H9 (cell line): ENCODE measurements at regions not wholly inside any gene's neighbourhood (a gene's known extent, or its start where the extent isn't known, plus 50 kb on each side); places are given as distances from the start of the nearest gene placed in this dataset.

Source experiments
- DNase-seq: peaks from one replicate; pipeline ENCODE4 v3.0.0-alpha.2; 2017
- H2AFZ ChIP-seq: one replicate; pipeline ENCODE4 v1.6.1; 2013; ENCODE audit warnings: mild to moderate bottlenecking, low read length, control low read depth, moderate library complexity
- H2AK5ac ChIP-seq: 2 replicates; pipeline ENCODE4 v1.6.1; 2013; ENCODE audit warnings: low read length, control low read depth, mixed read lengths; ENCODE audit not compliant: insufficient read length
- H2BK120ac ChIP-seq: one replicate; pipeline ENCODE4 v1.6.1; 2013; ENCODE audit warnings: low read depth, mild to moderate bottlenecking, low read length, control low read depth, inconsistent platforms; ENCODE audit not compliant: poor library complexity, severe bottlenecking
- H2BK12ac ChIP-seq: 2 replicates; pipeline ENCODE4 v1.6.1; 2013; ENCODE audit warnings: low read length, control low read depth, mixed read lengths, low read depth; ENCODE audit not compliant: insufficient read length
- H2BK15ac ChIP-seq: 2 replicates; pipeline ENCODE4 v1.6.1; 2013; ENCODE audit warnings: low read depth, low read length, control low read depth
- H2BK20ac ChIP-seq: one replicate; pipeline ENCODE4 v1.6.1; 2013; ENCODE audit warnings: low read depth, mild to moderate bottlenecking, low read length, control low read depth, inconsistent platforms; ENCODE audit not compliant: poor library complexity, severe bottlenecking
- H2BK5ac ChIP-seq: 2 replicates; pipeline ENCODE4 v1.6.1; 2013; ENCODE audit warnings: low read length, control low read depth, mixed read lengths; ENCODE audit not compliant: insufficient read length
- H3K14ac ChIP-seq: 2 replicates; pipeline ENCODE4 v1.6.1; 2013; ENCODE audit warnings: low read length, control low read depth; ENCODE audit not compliant: insufficient read depth
- H3K18ac ChIP-seq: 2 replicates; pipeline ENCODE4 v1.6.1; 2013; ENCODE audit warnings: low read depth, mild to moderate bottlenecking, mixed read lengths, low read length, control low read depth; ENCODE audit not compliant: insufficient read length
- H3K23ac ChIP-seq: 2 replicates; pipeline ENCODE4 v1.6.1; 2013; ENCODE audit warnings: low read length, control low read depth, mixed read lengths, low read depth; ENCODE audit not compliant: insufficient read length
- H3K23me2 ChIP-seq: 2 replicates; pipeline ENCODE4 v1.6.1; 2013; ENCODE audit warnings: low read depth, mild to moderate bottlenecking, mixed read lengths, low read length, control low read depth; ENCODE audit not compliant: insufficient read length, poor library complexity, severe bottlenecking
- H3K27ac ChIP-seq: 2 replicates; pipeline ENCODE4 v1.5.1; 2013; ENCODE audit warnings: low read length, control low read depth, mixed read lengths, low read depth; ENCODE audit not compliant: insufficient read length
- H3K27me3 ChIP-seq: 2 replicates; pipeline ENCODE4 v1.6.1; 2013; ENCODE audit warnings: low read length, control low read depth, inconsistent platforms; ENCODE audit not compliant: insufficient read depth
- H3K4ac ChIP-seq: 2 replicates; pipeline ENCODE4 v1.6.1; 2013; ENCODE audit warnings: low read depth, mild to moderate bottlenecking, control low read depth, inconsistent platforms, low read length, moderate library complexity
- H3K4me1 ChIP-seq: 2 replicates; pipeline ENCODE4 v1.6.1; 2013; ENCODE audit warnings: low read length, control low read depth, inconsistent platforms; ENCODE audit not compliant: insufficient read depth
- H3K4me2 ChIP-seq: 2 replicates; pipeline ENCODE4 v1.6.1; 2013; ENCODE audit warnings: low read length, control low read depth, mixed read lengths; ENCODE audit not compliant: insufficient read length, insufficient read depth
- H3K56ac ChIP-seq: 2 replicates; pipeline ENCODE4 v1.6.1; 2013; ENCODE audit warnings: low read depth, mild to moderate bottlenecking, mixed read lengths, low read length, control low read depth; ENCODE audit not compliant: insufficient read length
- H3K79me1 ChIP-seq: 2 replicates; pipeline ENCODE4 v1.6.1; 2013; ENCODE audit warnings: low read depth, mild to moderate bottlenecking, moderate library complexity, low read length, control low read depth, inconsistent platforms; ENCODE audit not compliant: insufficient read depth, poor library complexity, severe bottlenecking
- H3K79me2 ChIP-seq: 2 replicates; pipeline ENCODE4 v1.6.1; 2013; ENCODE audit warnings: low read length, control low read depth, inconsistent platforms; ENCODE audit not compliant: insufficient read depth
- H3K9ac ChIP-seq: 2 replicates; pipeline ENCODE4 v1.6.1; 2013; ENCODE audit warnings: low read length, control low read depth, mixed read lengths; ENCODE audit not compliant: insufficient read length; ENCODE audit errors: extremely low read depth
- H3K9me3 ChIP-seq: one replicate; pipeline ENCODE4 v1.6.1; 2013; ENCODE audit warnings: low read depth, low read length, inconsistent platforms; ENCODE audit not compliant: control insufficient read depth
- H3T11ph ChIP-seq: one replicate; pipeline ENCODE4 v1.6.1; 2013; ENCODE audit warnings: mild to moderate bottlenecking, low read length, control low read depth, inconsistent platforms
- H4K20me1 ChIP-seq: one replicate; pipeline ENCODE4 v1.6.1; 2013; ENCODE audit not compliant: control insufficient read depth, insufficient read length, insufficient read depth
- H4K5ac ChIP-seq: 2 replicates; pipeline ENCODE4 v1.6.1; 2013; ENCODE audit warnings: low read depth, mild to moderate bottlenecking, mixed read lengths, low read length, control low read depth; ENCODE audit not compliant: insufficient read length
- H4K8ac ChIP-seq: replicated peaks from 2 replicates; pipeline ENCODE4 v1.6.1; 2013; ENCODE audit warnings: low read length, control low read depth, mixed read lengths, low read depth; ENCODE audit not compliant: insufficient read length
- H4K91ac ChIP-seq: 2 replicates; pipeline ENCODE4 v1.6.1; 2013; ENCODE audit warnings: low read depth, mild to moderate bottlenecking, moderate library complexity, mixed read lengths, low read length, control low read depth; ENCODE audit not compliant: insufficient read length
- H3K27ac Mint-ChIP-seq, 3 experiments: 2 replicates in 2 of 3; 3 replicates in 1 of 3; pipeline ENCODE4 v1.8.0; 2020 to 2021; ENCODE audit warnings: mixed read lengths in 3 of 3, mild to moderate bottlenecking in 1 of 3, moderate library complexity in 1 of 3
- H3K27me3 Mint-ChIP-seq: 2 replicates; pipeline ENCODE4 v1.8.0; 2021; ENCODE audit warnings: low read depth, mild to moderate bottlenecking, moderate library complexity, mixed read lengths
- H3K36me3 Mint-ChIP-seq, 3 experiments: 2 replicates in 2 of 3; 3 replicates in 1 of 3; pipeline ENCODE4 v1.8.0; 2020 to 2021; ENCODE audit warnings: low read depth in 3 of 3, mixed read lengths in 3 of 3; ENCODE audit not compliant: insufficient read depth in 1 of 3
- H3K4me1 Mint-ChIP-seq, 2 experiments: 2 replicates each; pipeline ENCODE4 v1.8.0; 2020; ENCODE audit warnings: mixed read lengths in 2 of 2
- H3K4me3 Mint-ChIP-seq, 2 experiments: 2 replicates in 1 of 2; 3 replicates in 1 of 2; pipeline ENCODE4 v1.8.0; 2020 to 2021; ENCODE audit warnings: mild to moderate bottlenecking in 2 of 2, mixed read lengths in 2 of 2, moderate library complexity in 1 of 2
- H3K9me3 Mint-ChIP-seq, 2 experiments: 2 replicates in 1 of 2; 3 replicates in 1 of 2; pipeline ENCODE4 v1.8.0; 2020; ENCODE audit warnings: mild to moderate bottlenecking in 2 of 2, mixed read lengths in 2 of 2, moderate library complexity in 1 of 2
- CTCF ChIP-seq: fragments of 200-600 bp; sonication (generic); conservative IDR thresholded peaks from 3 replicates; pipeline ENCODE4 v1.8.0; 2021; ENCODE audit warnings: antibody characterized with exemption, mild to moderate bottlenecking
- WGBS: extraction: QIAGEN DNeasy Blood & Tissue Kit; methylation state at CpG from one replicate; pipeline ENCODE4 v1.1.7; 2013; ENCODE audit warnings: missing lambda C conversion rate, low lambda C conversion rate, mixed read lengths; ENCODE audit not compliant: insufficient read length; ENCODE audit errors: extremely low coverage; 5-methylcytosine and 5-hydroxymethylcytosine counted together

- no peak for TF ChIP-seq CTCF
- no peaks in the 10 kb centered on the region for H3K79me1 ChIP-seq
- H3K4me1 ChIP-seq = no peaks in the 10 kb centered on the region
- H3K18ac ChIP-seq = no peak overlapping the region
- H4K91ac ChIP-seq = no peak overlapping the region
- H2BK5ac ChIP-seq = no peak overlapping the region
- no peak overlapping the region for H2BK15ac ChIP-seq
- H2AFZ ChIP-seq = no peak overlapping the region
- H4K20me1 ChIP-seq = no peaks in the 10 kb centered on the region
- Mint-ChIP-seq H3K9me3 (no peaks in the 10 kb centered on the region), H3K4me3 (no peak overlapping the region), H3K4me1 (peaks cover 8 to 13% of the 10 kb centered on the region in 2 experiments), H3K27me3 (no peaks in the 10 kb centered on the region), H3K27ac (no peak overlapping the region), H3K36me3 (no peaks in the 10 kb centered on the region)
- H3K56ac ChIP-seq = no peak overlapping the region
- H4K8ac ChIP-seq = no peak overlapping the region
- no peak overlapping the region for H4K5ac ChIP-seq
- H3T11ph ChIP-seq = no peak overlapping the region
- H3K4me2 ChIP-seq = no peak overlapping the region
- H2BK120ac ChIP-seq = no peak overlapping the region
- no peaks in the 10 kb centered on the region for H3K79me2 ChIP-seq
- H3K23me2 ChIP-seq = no peaks in the 10 kb centered on the region
- H3K4ac ChIP-seq = no peak overlapping the region
- H3K23ac ChIP-seq = no peak overlapping the region
- H3K27ac ChIP-seq = no peak overlapping the region
- no peaks in the 10 kb centered on the region for H3K27me3 ChIP-seq
- H2AK5ac ChIP-seq = no peak overlapping the region
- H3K14ac ChIP-seq = no peak overlapping the region
- H2BK12ac ChIP-seq = no peak overlapping the region
- H2BK20ac ChIP-seq = no peak overlapping the region
- DNase-seq = no peak
- no CpG with 5 or more reads among the region's 2 CpGs for WGBS
- no peak overlapping the region for H3K9ac ChIP-seq
- H3K9me3 ChIP-seq = no peaks in the 10 kb centered on the region
These were observed 275.6 kb downstream of the RAP2B start for GRCh38 chr3:153437666-153438065.
